GM23338 (cell line): ENCODE measurements at regions not wholly inside any gene's neighbourhood (a gene's known extent, or its start where the extent isn't known, plus 50 kb on each side); places are given as distances from the start of the nearest gene placed in this dataset.

ENCODE experiments used
- ATAC-seq: fragments of 200-7000 bp; cut with Tn5 transposase; 3 replicates; pipeline ENCODE4 v1.9.1; 2020
- DNase-seq: peaks from one replicate; pipeline ENCODE4 v3.0.0-alpha.2; 2015; ENCODE audit warnings: low spot score
- H2AFZ ChIP-seq: fragments of 200-600 bp; sonication (generic); 2 replicates; pipeline ENCODE4 v1.8.0; 2016; ENCODE audit warnings: antibody characterized with exemption, mild to moderate bottlenecking, moderate library complexity
- H3F3A ChIP-seq: fragments of 200-600 bp; sonication (generic); replicated peaks from 2 replicates; pipeline ENCODE4 v1.8.0; 2017; ENCODE audit warnings: antibody characterized with exemption, mixed run types, low read depth
- H3K27ac ChIP-seq: fragments of 200-600 bp; sonication (generic); 2 replicates; pipeline ENCODE4 v1.6.1; 2016; ENCODE audit warnings: low read depth
- H3K27me3 ChIP-seq: fragments of 200-600 bp; sonication (generic); 2 replicates; pipeline ENCODE4 v1.8.0; 2016; ENCODE audit warnings: mild to moderate bottlenecking, mixed run types, moderate library complexity; ENCODE audit not compliant: insufficient read depth
- H3K36me3 ChIP-seq: fragments of 200-600 bp; sonication (generic); 2 replicates; pipeline ENCODE4 v1.8.0; 2016; ENCODE audit warnings: mild to moderate bottlenecking; ENCODE audit not compliant: insufficient read depth
- H3K4me1 ChIP-seq: fragments of 200-600 bp; sonication (generic); 2 replicates; pipeline ENCODE4 v1.8.0; 2016; ENCODE audit warnings: mild to moderate bottlenecking, moderate library complexity; ENCODE audit not compliant: insufficient read depth
- H3K4me2 ChIP-seq: fragments of 200-600 bp; sonication (generic); 2 replicates; pipeline ENCODE4 v1.7.1; 2017; ENCODE audit warnings: mixed run types
- H3K4me3 ChIP-seq: fragments of 200-600 bp; sonication (generic); 2 replicates; pipeline ENCODE4 v1.6.1; 2016; ENCODE audit warnings: mixed run types
- H3K79me2 ChIP-seq: fragments of 200-600 bp; sonication (generic); replicated peaks from 2 replicates; pipeline ENCODE4 v1.8.0; 2017; ENCODE audit warnings: mild to moderate bottlenecking; ENCODE audit not compliant: insufficient read depth
- H3K9me2 ChIP-seq: fragments of 200-600 bp; sonication (generic); 2 replicates; pipeline ENCODE4 v1.8.0; 2017; ENCODE audit not compliant: insufficient read depth
- H4K20me1 ChIP-seq: fragments of 200-600 bp; sonication (generic); replicated peaks from 2 replicates; pipeline ENCODE4 v1.8.0; 2017; ENCODE audit warnings: mild to moderate bottlenecking; ENCODE audit not compliant: insufficient read depth
- H3K27ac Mint-ChIP-seq: 2 replicates; pipeline ENCODE4 v1.8.0; 2020; ENCODE audit warnings: inconsistent platforms, mild to moderate bottlenecking, moderate library complexity, mixed read lengths
- H3K27me3 Mint-ChIP-seq: 3 replicates; pipeline ENCODE4 v1.8.0; 2022; ENCODE audit warnings: low read depth, mild to moderate bottlenecking, moderate library complexity, mixed read lengths, inconsistent platforms; ENCODE audit not compliant: insufficient read depth, poor library complexity
- H3K36me3 Mint-ChIP-seq: 3 replicates; pipeline ENCODE4 v1.8.0; 2021; ENCODE audit warnings: low read depth, mild to moderate bottlenecking, inconsistent platforms, moderate library complexity, mixed read lengths
- H3K4me1 Mint-ChIP-seq: 3 replicates; pipeline ENCODE4 v1.8.0; 2020; ENCODE audit warnings: mild to moderate bottlenecking, inconsistent platforms, mixed read lengths
- H3K4me3 Mint-ChIP-seq: 3 replicates; pipeline ENCODE4 v1.8.0; 2021; ENCODE audit warnings: moderate library complexity, mild to moderate bottlenecking, inconsistent platforms, mixed read lengths
- H3K9me3 Mint-ChIP-seq: 3 replicates; pipeline ENCODE4 v1.8.0; 2020; ENCODE audit warnings: moderate library complexity, mild to moderate bottlenecking, inconsistent platforms, mixed read lengths
- CREB1 ChIP-seq: fragments of 250-450 bp; sonication (Bioruptor Pico); IDR thresholded peaks from 2 replicates; pipeline ENCODE4 v1.5.0; 2020; ENCODE audit warnings: low read depth, mild to moderate bottlenecking, moderate library complexity
- ETS1 ChIP-seq: IDR thresholded peaks from 2 replicates; pipeline ENCODE4 v1.6.1; 2016; ENCODE audit warnings: antibody characterized with exemption
- EZH2 ChIP-seq: fragments of 200-600 bp; sonication (generic); IDR thresholded peaks from one replicate; pipeline ENCODE4 v1.8.0; 2017; ENCODE audit warnings: antibody characterized with exemption, mild to moderate bottlenecking, low read depth; ENCODE audit not compliant: unreplicated experiment
- JUNB ChIP-seq: IDR thresholded peaks from one replicate; pipeline ENCODE4 v1.6.1; 2016; ENCODE audit warnings: antibody characterized with exemption; ENCODE audit not compliant: unreplicated experiment
- POLR2AphosphoS5 ChIP-seq: IDR thresholded peaks from 2 replicates; pipeline ENCODE4 v1.6.1; 2016; ENCODE audit warnings: antibody characterized with exemption, low read depth
- REST ChIP-seq: IDR thresholded peaks from one replicate; pipeline ENCODE4 v1.6.1; 2018; ENCODE audit warnings: antibody characterized with exemption; ENCODE audit not compliant: unreplicated experiment
- STAT1 ChIP-seq: IDR thresholded peaks from one replicate; pipeline ENCODE4 v1.6.1; 2016; ENCODE audit warnings: antibody characterized with exemption; ENCODE audit not compliant: unreplicated experiment
- ZNF114 ChIP-seq: fragments of 250-450 bp; sonication (Bioruptor Pico); IDR thresholded peaks from 2 replicates; pipeline ENCODE4 v1.5.0; 2020; ENCODE audit warnings: mild to moderate bottlenecking, moderate library complexity
- ZNF331 ChIP-seq: fragments of 250-450 bp; sonication (Bioruptor Pico); IDR thresholded peaks from 2 replicates; pipeline ENCODE4 v1.5.0; 2020; ENCODE audit warnings: low read depth, mild to moderate bottlenecking, moderate library complexity

- Mint-ChIP-seq H3K36me3 (no peaks in the 10 kb centered on the region), H3K27me3 (no peaks in the 10 kb centered on the region), H3K4me3 (no peak overlapping the region), H3K27ac (no peak overlapping the region), H3K4me1 (peaks cover 16% of the 10 kb centered on the region), H3K9me3 (no peaks in the 10 kb centered on the region)
- H3K79me2 ChIP-seq, result no peaks in the 10 kb centered on the region
- H3K36me3 ChIP-seq, result no peaks in the 10 kb centered on the region
- no peaks in the 10 kb centered on the region for H3K4me1 ChIP-seq
- TF ChIP-seq ETS1 (no peak), CREB1 (CRISPR knock-in tag) (no peak), POLR2AphosphoS5 (no peak), EZH2 (no peak), REST (no peak), JUNB (no peak)
- H3K27ac ChIP-seq, result no peak overlapping the region
- no peak overlapping the region for H3K4me2 ChIP-seq
- no peaks in the 10 kb centered on the region for H3K27me3 ChIP-seq
- H3F3A ChIP-seq, result no peaks in the 10 kb centered on the region
- no peak overlapping the region for H2AFZ ChIP-seq
- no peaks in the 10 kb centered on the region for H4K20me1 ChIP-seq
- no peaks in the 10 kb centered on the region for H3K9me2 ChIP-seq
- no peak overlapping the region for H3K4me3 ChIP-seq
- DNase-seq (no peak), ATAC-seq (no peak)
These were observed 497.7 kb upstream of the TBL1XR1 start for GRCh38 chr3:177694951-177695350.

GRCh38 chr3:177700117-177700516, 502.8 kb upstream of the TBL1XR1 start:
- Mint-ChIP-seq H3K27ac (no peak overlapping the region), H3K27me3 (no peaks in the 10 kb centered on the region), H3K9me3 (no peaks in the 10 kb centered on the region), H3K4me3 (no peak overlapping the region), H3K36me3 (no peaks in the 10 kb centered on the region), H3K4me1 (no peaks in the 10 kb centered on the region)
- no peaks in the 10 kb centered on the region for H3K79me2 ChIP-seq
- H3K4me1 ChIP-seq, result no peaks in the 10 kb centered on the region
- H3K4me2 ChIP-seq, result no peak overlapping the region
- ATAC-seq (no peak), DNase-seq (no peak)
- no peaks in the 10 kb centered on the region for H3K27me3 ChIP-seq
- H4K20me1 ChIP-seq, result no peaks in the 10 kb centered on the region
- H3F3A ChIP-seq, result no peaks in the 10 kb centered on the region
- no peak overlapping the region for H2AFZ ChIP-seq
- no peak overlapping the region for H3K27ac ChIP-seq
- no peak overlapping the region for H3K4me3 ChIP-seq
- no peaks in the 10 kb centered on the region for H3K9me2 ChIP-seq
- H3K36me3 ChIP-seq, result no peaks in the 10 kb centered on the region
- TF ChIP-seq CREB1 (CRISPR knock-in tag) (no peak), REST (no peak), ETS1 (no peak), JUNB (no peak), STAT1 (no peak), ZNF114 (no peak), ZNF331 (no peak)
